CD8-positive, alpha-beta memory T cell (primary cell): ENCODE measurements at regions not wholly inside any gene's neighbourhood (a gene's known extent, or its start where the extent isn't known, plus 50 kb on each side); places are given as distances from the start of the nearest gene placed in this dataset.
A peak's percentile ranks its signal among the peaks of the same experiment; 100 is the strongest.
"Not testable (repeated sequence)": the region's sequence is repeated elsewhere in the genome, so short reads cannot be mapped to it uniquely, and the experiment has no call there.

Experiments used
- CTCF ChIA-PET: fragments of 350-600 bp; sonication (Branson Sonifier 250); formaldehyde crosslinking; loops from one replicate; lab custom pipeline; 2021; ENCODE audit warnings: antibody characterized with exemption; lab: Charles Lee
- POLR2A ChIA-PET: fragments of 350-600 bp; sonication (Branson Sonifier 250); formaldehyde crosslinking; loops from one replicate; lab custom pipeline; 2021; ENCODE audit warnings: antibody characterized with exemption; lab: Charles Lee
- DNase-seq, 5 donors: peaks; one replicate each; pipeline versions ENCODE4 v3.0.0 to v3.0.0-alpha.2; 2020 to 2022; ENCODE audit warnings: mixed read lengths in 1 of 5
- H3K27ac ChIP-seq: one replicate; pipeline ENCODE4 v1.7.0; 2013; ENCODE audit warnings: low read depth, mild to moderate bottlenecking, low read length, moderate library complexity
- H3K27me3 ChIP-seq: 2 replicates; pipeline ENCODE4 v1.7.0; 2013; ENCODE audit warnings: low read length, mild to moderate bottlenecking; ENCODE audit not compliant: insufficient read depth, poor library complexity, severe bottlenecking
- H3K36me3 ChIP-seq: 2 replicates; pipeline ENCODE4 v1.7.0; 2013; ENCODE audit warnings: mild to moderate bottlenecking, low read length, moderate library complexity; ENCODE audit not compliant: insufficient read depth
- H3K4me1 ChIP-seq: 2 replicates; pipeline ENCODE4 v1.7.0; 2013; ENCODE audit warnings: mild to moderate bottlenecking, low read length, moderate library complexity; ENCODE audit not compliant: insufficient read depth
- H3K4me3 ChIP-seq: 2 replicates; pipeline ENCODE4 v1.7.0; 2013; ENCODE audit warnings: mild to moderate bottlenecking, low read length
- H3K9me3 ChIP-seq: 2 replicates; pipeline ENCODE4 v1.7.0; 2013; ENCODE audit warnings: mild to moderate bottlenecking, low read length
- H3K27ac Mint-ChIP-seq, 8 donors: one replicate each; pipeline ENCODE4 v1.8.0; 2020 to 2021; ENCODE audit warnings: mixed read lengths in 8 of 8, mild to moderate bottlenecking in 6 of 8, inconsistent platforms in 3 of 8, moderate library complexity in 3 of 8
- H3K27me3 Mint-ChIP-seq, 2 donors: one replicate each; pipeline ENCODE4 v1.8.0; 2020 to 2021; ENCODE audit warnings: mixed read lengths in 2 of 2, mild to moderate bottlenecking in 1 of 2, moderate library complexity in 1 of 2
- H3K36me3 Mint-ChIP-seq, 3 donors: one replicate each; pipeline ENCODE4 v1.8.0; 2020 to 2021; ENCODE audit warnings: mixed read lengths in 3 of 3, inconsistent platforms in 1 of 3, mild to moderate bottlenecking in 1 of 3
- H3K4me1 Mint-ChIP-seq, 3 donors: one replicate each; pipeline ENCODE4 v1.8.0; 2020 to 2021; ENCODE audit warnings: mixed read lengths in 3 of 3, inconsistent platforms in 1 of 3, mild to moderate bottlenecking in 1 of 3
- H3K4me3 Mint-ChIP-seq, 7 donors: one replicate each; pipeline ENCODE4 v1.8.0; 2020 to 2021; ENCODE audit warnings: mixed read lengths in 7 of 7, mild to moderate bottlenecking in 6 of 7, moderate library complexity in 4 of 7, inconsistent platforms in 2 of 7
- H3K9me3 Mint-ChIP-seq, 5 donors: one replicate each; pipeline ENCODE4 v1.8.0; 2020 to 2022; ENCODE audit warnings: mixed read lengths in 5 of 5, mild to moderate bottlenecking in 3 of 5, moderate library complexity in 2 of 5, inconsistent platforms in 1 of 5

DNA sequence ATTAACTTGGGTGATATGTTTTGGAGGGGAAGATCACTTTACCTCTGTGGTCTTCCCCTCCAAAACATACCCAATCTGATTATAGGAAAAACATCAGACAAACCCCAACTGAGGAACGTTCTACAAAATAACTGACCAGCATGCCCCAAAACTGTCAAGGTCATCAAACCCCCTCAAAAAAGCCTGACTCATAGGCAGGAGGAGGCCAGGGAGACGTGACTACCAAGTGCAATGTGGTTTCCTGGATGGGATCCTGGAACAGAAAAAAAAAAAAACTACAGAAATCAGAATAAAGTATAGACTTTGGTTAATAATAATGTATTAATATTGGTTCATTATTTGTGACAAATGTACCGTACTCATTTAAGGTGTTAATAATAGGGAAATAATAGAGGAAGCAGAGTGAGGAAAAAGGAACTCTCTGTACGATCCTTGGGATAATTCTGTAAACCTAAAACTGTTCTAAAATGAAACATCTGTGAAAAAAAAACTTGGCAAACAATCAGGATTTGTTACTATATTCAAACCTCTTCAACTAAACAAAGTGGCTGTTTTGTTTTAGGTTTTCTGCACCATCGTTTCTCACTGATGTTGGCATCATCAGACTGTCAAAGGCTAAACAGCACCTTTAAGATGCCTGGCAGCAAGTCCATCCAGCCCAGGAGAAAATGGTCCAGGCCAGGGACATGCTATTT lies 266.7 kb upstream of the SDK2 start:
- DNase-seq: no peak
- H3K9me3 Mint-ChIP-seq: peaks cover 4 to 13% (median 5%) of the 10 kb centered on the region in 5 donors
- Histone ChIP-seq H3K27me3 (peaks cover 6% of the 10 kb centered on the region), H3K4me1 (no peaks in the 10 kb centered on the region), H3K27ac (no peak overlapping the region), H3K9me3 (no peaks in the 10 kb centered on the region), H3K36me3 (no peaks in the 10 kb centered on the region), H3K4me3 (no peak overlapping the region)
- no peaks in the 10 kb centered on the region for H3K4me1 Mint-ChIP-seq
- no peaks in the 10 kb centered on the region for H3K36me3 Mint-ChIP-seq
- ChIA-PET POLR2A (no interaction called here), CTCF (no interaction called here)
- H3K4me3 Mint-ChIP-seq: no peak overlapping the region
- H3K27me3 Mint-ChIP-seq: peaks cover 38 to 71% of the 10 kb centered on the region in 2 donors
- no peak overlapping the region for H3K27ac Mint-ChIP-seq

DNA sequence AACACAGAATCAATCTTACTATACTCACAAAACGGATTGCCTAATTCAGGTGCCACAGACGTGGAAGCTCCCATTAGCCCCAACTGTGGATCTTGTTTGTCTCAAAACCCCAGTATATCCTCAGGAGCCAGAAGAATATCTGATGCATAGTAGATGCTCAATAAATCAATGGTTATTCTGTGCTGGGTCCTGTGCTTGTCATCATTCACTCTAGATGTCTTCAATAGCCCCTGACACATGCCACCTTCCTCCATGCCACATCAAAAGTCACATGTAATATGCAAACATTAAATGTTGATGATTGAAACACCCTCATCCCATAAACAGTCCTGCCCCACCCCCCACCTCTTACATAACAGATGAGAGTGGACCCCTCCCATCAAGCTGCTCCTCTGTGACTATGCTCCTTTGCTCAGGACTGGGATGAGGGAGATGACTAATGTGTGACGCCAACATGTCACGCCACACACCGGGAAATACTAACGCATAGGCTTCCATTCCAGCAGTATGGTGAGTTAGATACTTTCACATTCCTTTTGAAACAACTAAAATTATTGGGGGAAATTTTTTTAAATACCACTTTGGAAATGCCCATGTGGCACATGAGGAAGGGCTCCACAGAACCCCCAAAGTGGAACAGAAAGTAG lies 267.6 kb upstream of the SDK2 start:
- H3K36me3 ChIP-seq: no peaks in the 10 kb centered on the region
- H3K36me3 Mint-ChIP-seq: no peaks in the 10 kb centered on the region
- no peaks in the 10 kb centered on the region for H3K4me1 Mint-ChIP-seq
- peaks cover 4 to 14% (median 5%) of the 10 kb centered on the region in 5 donors for H3K9me3 Mint-ChIP-seq
- no peaks in the 10 kb centered on the region for H3K9me3 ChIP-seq
- no peak overlapping the region for H3K27ac ChIP-seq
- no peak overlapping the region for H3K4me3 Mint-ChIP-seq
- H3K27ac Mint-ChIP-seq: no peak overlapping the region
- H3K27me3 ChIP-seq: peaks cover 6% of the 10 kb centered on the region
- CTCF ChIA-PET: no interaction called here
- POLR2A ChIA-PET: no interaction called here
- DNase-seq: no peak
- H3K27me3 Mint-ChIP-seq: peaks cover 37 to 68% of the 10 kb centered on the region in 2 donors
- no peaks in the 10 kb centered on the region for H3K4me1 ChIP-seq
- H3K4me3 ChIP-seq: no peak overlapping the region

DNA sequence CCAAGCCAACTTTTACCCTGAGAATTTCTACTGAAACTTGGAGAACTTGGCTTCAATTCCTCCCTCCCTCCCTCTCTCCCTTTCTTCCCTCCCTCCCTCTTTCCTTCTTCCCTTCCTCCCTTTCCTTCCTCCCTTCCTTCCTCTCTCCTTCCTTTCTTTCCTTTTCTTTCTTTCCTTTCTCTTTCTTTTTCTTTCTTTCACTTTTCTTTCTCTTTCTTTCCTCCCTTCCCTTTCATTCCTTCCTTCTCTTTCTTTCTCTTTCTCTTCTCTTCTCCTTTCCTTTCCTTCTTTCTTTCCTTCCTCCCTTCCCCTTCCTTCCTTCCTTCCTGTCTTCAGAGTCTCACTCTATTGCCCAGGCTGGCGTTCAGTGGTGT lies 268.1 kb upstream of the SDK2 start:
- Mint-ChIP-seq H3K27ac (no peak overlapping the region), H3K9me3 (peaks cover 4 to 14% (median 5%) of the 10 kb centered on the region in 5 donors)
- POLR2A ChIA-PET: no interaction called here

DNA sequence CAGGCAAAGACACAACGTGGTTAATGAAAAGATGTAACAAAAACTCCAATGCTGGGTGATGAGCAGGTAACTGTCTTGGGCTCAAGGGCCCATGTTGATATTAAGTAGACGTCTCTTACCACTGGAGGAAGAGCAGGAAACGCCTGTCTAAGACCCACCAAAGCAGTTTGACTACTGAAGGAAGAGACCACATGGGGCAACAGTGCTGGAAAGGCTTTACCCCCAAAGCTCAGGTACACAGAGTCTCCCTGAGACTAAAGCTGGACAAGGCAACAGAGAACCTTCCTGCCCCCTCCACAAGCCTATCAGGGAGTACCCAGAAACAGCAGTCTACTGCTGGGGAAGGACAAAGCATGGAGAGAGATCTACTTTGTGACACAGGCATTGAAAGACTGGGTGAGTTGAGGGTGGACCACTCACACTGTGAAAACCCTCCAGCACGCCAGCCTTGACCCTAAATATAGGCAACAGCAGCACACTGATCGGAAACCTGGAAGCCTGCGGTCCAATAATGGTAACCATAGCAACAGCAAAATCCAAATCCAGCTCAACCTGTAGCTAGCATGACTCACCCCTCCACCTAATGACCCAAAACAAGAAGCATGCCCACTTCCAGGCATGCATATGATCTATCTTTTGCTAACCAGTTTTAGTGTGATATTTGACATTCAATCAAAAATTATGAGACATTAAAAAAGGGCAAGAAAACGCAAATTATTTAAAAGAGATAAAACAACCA lies 270.5 kb upstream of the SDK2 start:
- no peak overlapping the region for H3K27ac Mint-ChIP-seq
- H3K4me3 Mint-ChIP-seq: no peak overlapping the region
- H3K4me1 ChIP-seq: no peaks in the 10 kb centered on the region
- no peak overlapping the region for H3K4me3 ChIP-seq
- no peaks in the 10 kb centered on the region for H3K4me1 Mint-ChIP-seq
- peaks cover 34 to 73% of the 10 kb centered on the region in 2 donors for H3K27me3 Mint-ChIP-seq
- CTCF ChIA-PET: interaction anchor here (0.6 kb wide), 1 partner anchor 193 kb away, joined by 3 read pairs; no protein-coding TSS in a partner anchor
- no peaks in the 10 kb centered on the region for H3K36me3 ChIP-seq
- peaks cover 0 to 3% (median 2%) of the 10 kb centered on the region in 3 donors for H3K36me3 Mint-ChIP-seq
- peaks cover 6 to 21% (median 11%) of the 10 kb centered on the region in 5 donors for H3K9me3 Mint-ChIP-seq
- peaks cover 6% of the 10 kb centered on the region for H3K27me3 ChIP-seq
- no peak overlapping the region for H3K27ac ChIP-seq
- H3K9me3 ChIP-seq: no peaks in the 10 kb centered on the region
- DNase-seq: no peak
- POLR2A ChIA-PET: no interaction called here

More for the DNA sequence above, 268.1 kb upstream of the SDK2 start:
- Histone ChIP-seq H3K27me3 (peaks cover 6% of the 10 kb centered on the region), H3K27ac (no peak overlapping the region), H3K4me1 (no peaks in the 10 kb centered on the region), H3K9me3 (no peaks in the 10 kb centered on the region), H3K4me3 (no peak overlapping the region), H3K36me3 (no peaks in the 10 kb centered on the region)
- Mint-ChIP-seq H3K27me3 (peaks cover 38 to 71% of the 10 kb centered on the region in 2 donors), H3K4me1 (no peaks in the 10 kb centered on the region), H3K36me3 (no peaks in the 10 kb centered on the region), H3K4me3 (no peak overlapping the region)
- CTCF ChIA-PET: no interaction called here
- DNase-seq: no peak

DNA sequence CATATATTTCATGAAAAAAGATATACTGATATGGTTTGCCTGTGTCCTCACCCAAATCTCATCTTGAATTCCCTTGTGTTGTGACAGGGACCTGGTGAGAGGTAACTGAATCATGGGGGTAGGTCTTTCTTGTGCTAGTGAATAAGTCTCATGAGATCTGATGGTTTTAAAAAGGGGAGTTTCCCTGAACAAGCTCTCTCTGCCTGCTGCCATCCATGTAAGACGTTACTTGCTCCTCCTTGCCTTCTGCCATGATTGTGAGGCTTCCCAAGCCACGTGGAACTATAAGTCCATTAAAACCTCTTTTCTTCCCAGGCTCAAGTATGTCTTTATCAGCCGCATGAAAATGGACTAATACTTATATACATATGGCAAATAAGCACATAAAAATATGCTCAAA lies 274.8 kb upstream of the SDK2 start:
- H3K4me1 Mint-ChIP-seq, CTCF ChIA-PET, H3K27me3 ChIP-seq, H3K27ac Mint-ChIP-seq, DNase-seq, H3K4me3 Mint-ChIP-seq, POLR2A ChIA-PET, H3K4me1 ChIP-seq, H3K27ac ChIP-seq, H3K9me3 ChIP-seq, H3K4me3 ChIP-seq, H3K36me3 ChIP-seq, H3K36me3 Mint-ChIP-seq: not testable (repeated sequence)
- peaks cover 12 to 27% (median 16%) of the 10 kb centered on the region in 5 donors for H3K9me3 Mint-ChIP-seq
- peaks cover 18 to 63% of the 10 kb centered on the region in 2 donors for H3K27me3 Mint-ChIP-seq

DNA sequence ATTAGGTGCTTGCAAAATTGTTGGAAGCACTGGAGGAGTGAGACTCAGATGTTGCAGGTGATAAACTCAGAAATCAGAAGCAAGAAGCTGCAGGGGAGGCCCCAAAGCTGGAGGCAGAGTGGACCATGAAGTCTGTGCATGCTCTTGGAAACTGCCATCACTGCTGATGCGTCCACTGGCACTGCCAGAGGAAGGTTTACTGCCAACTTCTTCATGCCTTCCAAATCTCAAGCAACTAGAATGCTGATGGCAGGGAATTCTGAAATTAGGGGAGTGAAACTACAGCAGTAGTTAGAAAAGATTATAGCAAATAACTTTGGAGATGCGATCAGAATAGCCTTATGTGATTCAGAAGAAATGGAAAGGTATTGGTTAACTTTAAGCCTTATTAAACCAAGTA lies 277.1 kb upstream of the SDK2 start:
- Mint-ChIP-seq H3K9me3 (peaks cover 8 to 14% (median 12%) of the 10 kb centered on the region in 5 donors), H3K4me1 (peaks cover 10 to 19% (median 11%) of the 10 kb centered on the region in 3 donors), H3K4me3 (no peak overlapping the region), H3K36me3 (peaks cover 0 to 3% (median 2%) of the 10 kb centered on the region in 3 donors), H3K27ac (no peak overlapping the region), H3K27me3 (peaks cover 12 to 51% of the 10 kb centered on the region in 2 donors)
- no peaks in the 10 kb centered on the region for H3K36me3 ChIP-seq
- ChIA-PET CTCF (interaction anchor here (0.7 kb wide), 1 partner anchor 28 kb away, joined by 3 read pairs; no protein-coding TSS in a partner anchor), POLR2A (no interaction called here)
- no peak for DNase-seq
- no peaks in the 10 kb centered on the region for H3K9me3 ChIP-seq
- H3K4me1 ChIP-seq: no peaks in the 10 kb centered on the region
- no peaks in the 10 kb centered on the region for H3K27me3 ChIP-seq
- H3K4me3 ChIP-seq: no peak overlapping the region
- no peak overlapping the region for H3K27ac ChIP-seq

DNA sequence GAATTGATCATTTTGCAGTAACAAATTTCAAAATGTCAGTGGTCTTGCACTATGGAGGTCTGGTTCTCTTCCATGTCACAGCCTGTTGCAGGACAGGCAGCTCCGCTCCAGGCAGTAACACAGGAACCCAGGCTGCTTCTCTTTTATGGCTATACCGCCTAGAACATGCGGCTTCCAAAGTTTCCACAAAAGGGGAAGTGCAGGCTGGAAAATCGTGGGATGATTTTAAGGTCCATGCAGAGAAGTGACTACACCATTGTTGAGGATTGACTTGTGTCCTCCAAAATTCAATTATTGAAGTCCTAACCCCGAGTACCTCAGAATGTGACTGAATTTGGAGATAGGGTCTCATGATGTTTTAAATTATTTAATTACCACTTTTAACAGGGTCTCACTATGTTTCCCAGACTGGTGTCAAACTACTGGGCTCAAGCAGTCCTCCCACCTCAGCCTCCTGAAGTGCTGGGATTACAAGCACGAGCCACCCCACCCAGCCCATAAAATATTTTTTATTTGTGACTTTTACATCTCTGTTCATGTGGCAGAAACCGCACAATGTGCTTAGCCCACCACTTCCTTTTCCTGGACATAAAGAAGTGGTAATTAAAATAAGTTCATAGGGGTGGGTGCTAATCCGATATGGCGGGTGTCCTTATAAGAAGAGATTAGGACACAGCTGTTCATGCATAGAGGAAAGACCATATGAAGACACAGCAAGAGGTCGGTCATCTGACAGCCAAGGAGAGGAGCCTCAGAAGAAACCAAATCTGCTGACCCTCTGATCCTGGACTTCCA lies 279.2 kb upstream of the RPL38 start:
- Histone ChIP-seq H3K4me1 (no peaks in the 10 kb centered on the region), H3K4me3 (no peak overlapping the region), H3K9me3 (no peaks in the 10 kb centered on the region), H3K27me3 (no peaks in the 10 kb centered on the region), H3K27ac (no peak overlapping the region), H3K36me3 (no peaks in the 10 kb centered on the region)
- Mint-ChIP-seq H3K9me3 (peaks cover 2 to 11% (median 6%) of the 10 kb centered on the region in 5 donors), H3K36me3 (no peaks in the 10 kb centered on the region), H3K4me1 (peaks cover 10 to 19% (median 11%) of the 10 kb centered on the region in 3 donors), H3K27ac (no peak overlapping the region), H3K27me3 (peaks cover 10 to 42% of the 10 kb centered on the region in 2 donors), H3K4me3 (peak overlapping the region in 2 of 7 donors; percentile 3 to 25)
- ChIA-PET CTCF (no interaction called here), POLR2A (interaction anchor here (0.6 kb wide), 1 partner anchor 493 kb away, joined by 4 read pairs; no protein-coding TSS in a partner anchor)
- DNase-seq: no peak
